K562 (cell line): ENCODE measurements at regions not wholly inside any gene's neighbourhood (a gene's known extent, or its start where the extent isn't known, plus 50 kb on each side); places are given as distances from the start of the nearest gene placed in this dataset.

Experiments
- ATAC-seq: fragments of 200-7000 bp; cut with Tn5 transposase; 3 replicates; pipeline ENCODE4 v1.9.1; 2020; ENCODE audit warnings: moderate library complexity
- BruUV-seq: library from RNA; stranded (reverse); fragments of 400-500 nt; replicated peaks from 2 replicates; lab custom pipeline; 2021; lab: Mats Ljungman, UMichigan
- CTCF ChIA-PET: fragments of 300-600 bp; formaldehyde crosslinking; extraction: SDS; loops from one replicate; lab custom pipeline; 2021; ENCODE audit warnings: low intra/inter-chr PET ratio; lab: Yijun Ruan, JAX
- POLR2A ChIA-PET: fragments of 300-600, 350-650 bp; sonication (Branson Sonifier 250); formaldehyde crosslinking; extraction: SDS; loops from one replicate; lab custom pipeline; 2021; ENCODE audit warnings: antibody characterized with exemption, inconsistent platforms; lab: Yijun Ruan, JAX
- DNase-seq, 4 experiments: peaks; one replicate each; pipeline versions ENCODE4 v3.0.0 to v3.0.0-alpha.2; 2011 to 2018; ENCODE audit warnings: low spot score in 3 of 4, mixed read lengths in 3 of 4; ENCODE audit errors: extremely low read depth in 1 of 4
- FAIRE-seq: peaks from 2 replicates; lab custom pipeline; 2011; peaks lifted over from hg19 to GRCh38; lab: Jason Lieb, UNC
- H2AFZ ChIP-seq: 2 replicates; pipeline ENCODE4 v1.6.0; 2011; ENCODE audit warnings: low read depth, low read length, control low read depth, inconsistent platforms
- H3K27ac ChIP-seq: fragments of 200-600 bp; 3 replicates; pipeline ENCODE4 v1.8.0; 2011; ENCODE audit warnings: low read depth, mild to moderate bottlenecking, control low read depth, inconsistent platforms, low read length, moderate library complexity, mixed read lengths; ENCODE audit errors: extremely low read depth
- H3K27me3 ChIP-seq, 2 experiments: fragments of 300-600 bp in 1 of 2; 2 replicates in 1 of 2; 3 replicates in 1 of 2; pipeline versions ENCODE4 v1.6.0 to v1.8.0; 2011; ENCODE audit warnings: inconsistent platforms in 2 of 2, low read length in 2 of 2, mild to moderate bottlenecking in 1 of 2, mixed read lengths in 1 of 2, moderate library complexity in 1 of 2; ENCODE audit not compliant: control insufficient read depth in 2 of 2, insufficient read depth in 2 of 2
- H3K36me3 ChIP-seq: fragments of 300-600 bp; 3 replicates; pipeline ENCODE4 v1.8.0; 2011; ENCODE audit warnings: mild to moderate bottlenecking, low read length, inconsistent platforms; ENCODE audit not compliant: control insufficient read depth, insufficient read depth
- H3K4me1 ChIP-seq, 2 experiments: fragments of 200-600 bp in 1 of 2; replicated peaks in 1 of 2; 2 replicates in 1 of 2; 3 replicates in 1 of 2; pipeline versions ENCODE4 v1.5.1 to v1.8.0; 2011; ENCODE audit warnings: inconsistent platforms in 2 of 2, low read length in 2 of 2, mild to moderate bottlenecking in 1 of 2, mixed read lengths in 1 of 2, moderate library complexity in 1 of 2; ENCODE audit not compliant: control insufficient read depth in 2 of 2, insufficient read depth in 2 of 2
- H3K4me2 ChIP-seq: 2 replicates; pipeline ENCODE4 v1.6.1; 2011; ENCODE audit warnings: low read length, control low read depth, inconsistent platforms, mixed read lengths; ENCODE audit not compliant: insufficient read depth
- H3K4me3 ChIP-seq: fragments of 200-600 bp; sonication (generic), shearing (Covaris generic); 2 replicates; pipeline ENCODE4 v1.5.1; 2016; ENCODE audit warnings: control low read depth, inconsistent platforms
- H3K79me2 ChIP-seq: fragments of 200-600 bp; 3 replicates; pipeline ENCODE4 v1.8.0; 2011; ENCODE audit warnings: low read length, inconsistent platforms; ENCODE audit not compliant: control insufficient read depth, insufficient read depth
- H3K9ac ChIP-seq, 2 experiments: 2 replicates each; pipeline versions ENCODE4 v1.6.0 to v1.6.1; 2011; ENCODE audit warnings: low read depth in 2 of 2, low read length in 2 of 2, control low read depth in 1 of 2, inconsistent platforms in 1 of 2, mild to moderate bottlenecking in 1 of 2, mixed read lengths in 1 of 2; ENCODE audit not compliant: insufficient read depth in 1 of 2
- H3K9me1 ChIP-seq: one replicate; pipeline ENCODE4 v1.6.0; 2011; ENCODE audit warnings: inconsistent platforms, mild to moderate bottlenecking, low read length, moderate library complexity; ENCODE audit not compliant: control insufficient read depth, insufficient read depth
- H3K9me3 ChIP-seq: replicated peaks from 2 replicates; pipeline ENCODE4 v1.5.1; 2011; ENCODE audit warnings: low read depth, low read length, inconsistent platforms; ENCODE audit not compliant: control insufficient read depth, insufficient read depth
- H4K20me1 ChIP-seq: replicated peaks from 2 replicates; pipeline ENCODE4 v1.6.1; 2011; ENCODE audit warnings: low read length, inconsistent platforms, mixed read lengths; ENCODE audit not compliant: control insufficient read depth, insufficient read depth
- ARID3B ChIP-seq: fragments of 250-450 bp; sonication (Bioruptor Pico); IDR thresholded peaks from 2 replicates; pipeline ENCODE4 v1.4.0; 2020; ENCODE audit warnings: borderline replicate concordance
- CEBPG ChIP-seq, 3 experiments: fragments of 200-800 bp in 1 of 3; sonication (Bioruptor generic) in 1 of 3; sonication (generic) in 1 of 3; formaldehyde crosslinking in 1 of 3; IDR thresholded peaks in 2 of 3; conservative IDR thresholded peaks in 1 of 3; 2 replicates each; pipeline versions ENCODE4 v1.6.1 to v1.8.0; 2016 to 2022; ENCODE audit warnings: missing compliant biosample characterization in 2 of 3, missing genetic modification characterization in 2 of 3, mild to moderate bottlenecking in 1 of 3, missing genetic modification reagents in 1 of 3
- CREB1 ChIP-seq, 2 experiments: sonication (generic) in 1 of 2; formaldehyde crosslinking in 1 of 2; IDR thresholded peaks; 2 replicates each; pipeline versions ENCODE4 v1.6.1 to v1.8.0; 2012 to 2022; ENCODE audit warnings: inconsistent platforms in 1 of 2, mild to moderate bottlenecking in 1 of 2, missing genetic modification reagents in 1 of 2, moderate library complexity in 1 of 2
- CREBBP ChIP-seq: IDR thresholded peaks from one replicate; pipeline ENCODE4 v1.6.1; 2012; ENCODE audit warnings: low read depth, mild to moderate bottlenecking, control low read depth, inconsistent platforms, low read length
- PKNOX1 ChIP-seq: fragments of 450-650 bp; IDR thresholded peaks from 2 replicates; pipeline ENCODE4 v1.6.1; 2016
- WGBS: fragments of 100-300 bp; shearing (Covaris generic); methylation state at CpG from one replicate; pipeline ENCODE4 v1.1.6; 2016; ENCODE audit warnings: low coverage, mixed read lengths; ENCODE audit not compliant: insufficient coverage; ENCODE audit errors: missing lambda C conversion rate; 5-methylcytosine and 5-hydroxymethylcytosine counted together
- in situ Hi-C: fragments of 300-500 bp; cut with MboI; formaldehyde crosslinking; loops from 4 replicates; pipeline ENCODE4 v1.15.0; 2018; ENCODE audit warnings: inconsistent platforms, mixed read lengths
- intact Hi-C: fragments of 100-400 bp; cut with micrococcal nuclease; formaldehyde crosslinking; loops from 2 replicates; pipeline ENCODE4 v1.14.2; 2022

GRCh38 chr4:28073860-28074555, 1213.4 kb downstream of the STIM2 start:
- TF ChIP-seq CREB1 (IDR thresholded peaks at IDR 0.05) (no peak), CREB1 (CRISPR knock-in tag; IDR thresholded peaks at IDR 0.05) (no peak), CEBPG (CRISPR knock-in tag; IDR thresholded peaks at IDR 0.05) (no peak), CEBPG (tag; conservative IDR thresholded peaks at IDR 0.05 in 1 of 2, IDR thresholded peaks at IDR 0.05 in 1 of 2) (no peak), CREBBP (no peak), PKNOX1 (no peak), ARID3B (no peak)
- ATAC-seq, result no peak
- WGBS, result 0% methylated on average over 8 of the region's 12 CpGs

More at GRCh38 chr4:28073860-28074555, 1213.4 kb downstream of the STIM2 start:
- no peak for FAIRE-seq
- no peaks in the 10 kb centered on the region for H3K27me3 ChIP-seq
- H3K4me1 ChIP-seq, result no peaks in the 10 kb centered on the region
- intact Hi-C loops (no loop called here), in situ Hi-C loops (no loop called here)
- no peak overlapping the region for H2AFZ ChIP-seq
- H3K36me3 ChIP-seq, result no peaks in the 10 kb centered on the region
- H3K9me1 ChIP-seq, result no peaks in the 10 kb centered on the region
- no peak overlapping the region for H3K4me2 ChIP-seq
- H3K27ac ChIP-seq, result no peak overlapping the region
- H3K9ac ChIP-seq, result no peak overlapping the region
- ChIA-PET POLR2A (no interaction called here), CTCF (no interaction called here)
- no TSS peak for BruUV-seq
- H4K20me1 ChIP-seq, result no peaks in the 10 kb centered on the region
- no peak for DNase-seq
- H3K9me3 ChIP-seq, result no peaks in the 10 kb centered on the region
- no peak overlapping the region for H3K4me3 ChIP-seq
- no peaks in the 10 kb centered on the region for H3K79me2 ChIP-seq
